ENCODE measurements at regions not wholly inside any gene's neighbourhood (a gene's known extent, or its start where the extent isn't known, plus 50 kb on each side); places are given as distances from the start of the nearest gene placed in this dataset.
"Not testable (repeated sequence)": the region's sequence is repeated elsewhere in the genome, so short reads cannot be mapped to it uniquely, and the experiment has no call there.

DNA sequence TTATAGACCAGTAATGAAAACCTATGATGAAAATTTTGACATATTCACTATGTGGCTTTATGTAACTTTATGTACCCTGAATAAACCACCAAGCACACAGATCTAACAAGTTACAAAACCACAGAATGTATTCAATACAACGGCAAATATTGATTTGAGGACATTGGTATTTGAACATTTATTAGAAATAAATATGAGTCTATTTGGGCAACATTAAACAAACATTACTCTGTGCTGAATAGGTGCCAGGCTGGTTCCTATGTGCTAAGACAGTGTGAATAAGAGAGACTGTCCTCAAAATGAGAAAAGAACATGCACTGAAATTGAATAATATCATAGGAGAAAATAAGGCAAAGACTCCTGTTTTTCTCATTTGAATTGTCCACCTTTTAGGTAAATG lies 1341.2 kb downstream of the PLA2G4A start:
- Histone ChIP-seq H3K79me2 (ENCODE audit: low read length) (no peaks in the 10 kb centered on the region), H3K27ac (ENCODE audit: low read length) (no peak overlapping the region), H3K4me3 (ENCODE audit: low read length) (no peak overlapping the region), H3K4me2 (ENCODE audit: low read depth, low read length) (no peak overlapping the region), H4K20me1 (ENCODE audit: insufficient read depth, low read length) (no peaks in the 10 kb centered on the region), H3K9ac (ENCODE audit: low read length) (no peak overlapping the region), H3K36me3 (replicated peaks; ENCODE audit: insufficient read depth, low read length) (no peaks in the 10 kb centered on the region), H3K9me3 (replicated peaks; ENCODE audit: insufficient read depth, low read length) (no peaks in the 10 kb centered on the region), H3F3A (ENCODE audit: insufficient read depth, low read length) (no peaks in the 10 kb centered on the region), H2AFZ (ENCODE audit: low read length) (no peak overlapping the region), H3K9me2 (replicated peaks; ENCODE audit: insufficient read depth, low read length) (no peaks in the 10 kb centered on the region), H3K4me1 (ENCODE audit: low read length) (no peaks in the 10 kb centered on the region), H3K27me3 (replicated peaks; ENCODE audit: insufficient read depth, low read length) (no peaks in the 10 kb centered on the region)
- DNase-seq: no peak
- TF ChIP-seq EZH2phosphoT487 (IDR thresholded peaks at IDR 0.05; ENCODE audit: low read length): no peak
- no peak for TF ChIP-seq EZH2 (optimal IDR thresholded peaks at IDR 0.05; ENCODE audit: low read depth, low read length)
- TF ChIP-seq, protein P1, sequence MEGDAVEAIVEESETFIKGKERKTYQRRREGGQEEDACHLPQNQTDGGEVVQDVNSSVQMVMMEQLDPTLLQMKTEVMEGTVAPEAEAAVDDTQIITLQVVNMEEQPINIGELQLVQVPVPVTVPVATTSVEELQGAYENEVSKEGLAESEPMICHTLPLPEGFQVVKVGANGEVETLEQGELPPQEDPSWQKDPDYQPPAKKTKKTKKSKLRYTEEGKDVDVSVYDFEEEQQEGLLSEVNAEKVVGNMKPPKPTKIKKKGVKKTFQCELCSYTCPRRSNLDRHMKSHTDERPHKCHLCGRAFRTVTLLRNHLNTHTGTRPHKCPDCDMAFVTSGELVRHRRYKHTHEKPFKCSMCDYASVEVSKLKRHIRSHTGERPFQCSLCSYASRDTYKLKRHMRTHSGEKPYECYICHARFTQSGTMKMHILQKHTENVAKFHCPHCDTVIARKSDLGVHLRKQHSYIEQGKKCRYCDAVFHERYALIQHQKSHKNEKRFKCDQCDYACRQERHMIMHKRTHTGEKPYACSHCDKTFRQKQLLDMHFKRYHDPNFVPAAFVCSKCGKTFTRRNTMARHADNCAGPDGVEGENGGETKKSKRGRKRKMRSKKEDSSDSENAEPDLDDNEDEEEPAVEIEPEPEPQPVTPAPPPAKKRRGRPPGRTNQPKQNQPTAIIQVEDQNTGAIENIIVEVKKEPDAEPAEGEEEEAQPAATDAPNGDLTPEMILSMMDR (IDR thresholded peaks at IDR 0.05; ENCODE audit: low read length): no peak

DNA sequence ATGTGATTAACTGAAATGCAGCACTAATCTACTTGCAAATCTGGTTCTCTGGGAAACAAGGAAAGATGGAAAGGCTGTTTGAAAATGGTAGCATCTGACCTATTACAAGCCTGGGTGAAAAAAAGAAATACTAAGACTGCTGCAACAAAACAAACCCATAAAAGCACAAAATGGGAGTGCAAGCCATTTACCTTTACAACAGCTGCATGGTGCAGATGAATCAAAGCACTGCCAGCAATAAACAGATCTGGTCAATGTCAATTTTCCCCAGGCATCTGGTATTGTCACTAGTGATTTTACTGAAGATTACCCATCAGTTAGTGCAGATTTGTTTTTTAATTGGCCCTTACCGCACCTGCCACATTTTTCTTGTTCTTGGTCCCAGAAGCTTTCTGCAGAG lies 1341.7 kb downstream of the PLA2G4A start:
- DNase-seq: no peak
- TF ChIP-seq EZH2phosphoT487 (IDR thresholded peaks at IDR 0.05; ENCODE audit: low read length): no peak
- TF ChIP-seq EZH2 (optimal IDR thresholded peaks at IDR 0.05; ENCODE audit: low read depth, low read length): no peak
- TF ChIP-seq, protein P1 (IDR thresholded peaks at IDR 0.05; ENCODE audit: low read length): no peak
- H3K27me3 ChIP-seq (replicated peaks; ENCODE audit: insufficient read depth, low read length): no peaks in the 10 kb centered on the region
- no peaks in the 10 kb centered on the region for H4K20me1 ChIP-seq (ENCODE audit: insufficient read depth, low read length)
- H3K4me2 ChIP-seq (ENCODE audit: low read depth, low read length): no peak overlapping the region
- no peak overlapping the region for H3K9ac ChIP-seq (ENCODE audit: low read length)
- H2AFZ ChIP-seq (ENCODE audit: low read length): no peak overlapping the region
- no peaks in the 10 kb centered on the region for H3K79me2 ChIP-seq (ENCODE audit: low read length)
- H3K27ac ChIP-seq (ENCODE audit: low read length): no peak overlapping the region
- H3F3A ChIP-seq (ENCODE audit: insufficient read depth, low read length): no peaks in the 10 kb centered on the region
- H3K4me3 ChIP-seq (ENCODE audit: low read length): no peak overlapping the region
- H3K9me2 ChIP-seq (replicated peaks; ENCODE audit: insufficient read depth, low read length): no peaks in the 10 kb centered on the region
- no peaks in the 10 kb centered on the region for H3K9me3 ChIP-seq (replicated peaks; ENCODE audit: insufficient read depth, low read length)
- no peaks in the 10 kb centered on the region for H3K4me1 ChIP-seq (ENCODE audit: low read length)
- no peaks in the 10 kb centered on the region for H3K36me3 ChIP-seq (replicated peaks; ENCODE audit: insufficient read depth, low read length)

DNA sequence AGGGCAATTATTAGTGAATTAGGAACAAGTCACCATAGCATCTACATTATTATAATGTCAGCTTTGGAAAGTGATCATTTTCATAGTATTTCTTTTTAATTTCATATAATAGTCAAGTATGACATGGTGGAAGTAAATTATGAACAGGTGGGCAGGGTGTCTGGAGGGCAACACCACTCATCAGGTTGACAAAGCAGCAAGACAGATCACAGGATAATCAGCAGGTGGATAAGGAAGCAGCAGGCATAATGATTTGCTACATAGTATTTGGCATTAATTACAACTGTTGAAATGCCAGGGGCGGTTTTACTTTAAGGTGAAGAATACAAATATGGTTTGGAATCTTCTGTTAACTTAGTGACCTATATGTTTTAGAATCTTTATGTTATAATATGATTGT lies 1342.2 kb downstream of the PLA2G4A start:
- Histone ChIP-seq H3K9ac (ENCODE audit: low read length) (no peak overlapping the region), H3K4me2 (ENCODE audit: low read depth, low read length) (no peak overlapping the region), H3K4me1 (ENCODE audit: low read length) (no peaks in the 10 kb centered on the region), H3K27ac (ENCODE audit: low read length) (no peak overlapping the region), H2AFZ (ENCODE audit: low read length) (no peak overlapping the region), H3K9me3 (replicated peaks; ENCODE audit: insufficient read depth, low read length) (no peaks in the 10 kb centered on the region), H4K20me1 (ENCODE audit: insufficient read depth, low read length) (no peaks in the 10 kb centered on the region), H3K27me3 (replicated peaks; ENCODE audit: insufficient read depth, low read length) (no peaks in the 10 kb centered on the region), H3K4me3 (ENCODE audit: low read length) (no peak overlapping the region), H3F3A (ENCODE audit: insufficient read depth, low read length) (no peaks in the 10 kb centered on the region), H3K36me3 (replicated peaks; ENCODE audit: insufficient read depth, low read length) (no peaks in the 10 kb centered on the region), H3K79me2 (ENCODE audit: low read length) (no peaks in the 10 kb centered on the region), H3K9me2 (replicated peaks; ENCODE audit: insufficient read depth, low read length) (no peaks in the 10 kb centered on the region)
- DNase-seq: no peak
- TF ChIP-seq, protein P1 (IDR thresholded peaks at IDR 0.05; ENCODE audit: low read length): no peak

DNA sequence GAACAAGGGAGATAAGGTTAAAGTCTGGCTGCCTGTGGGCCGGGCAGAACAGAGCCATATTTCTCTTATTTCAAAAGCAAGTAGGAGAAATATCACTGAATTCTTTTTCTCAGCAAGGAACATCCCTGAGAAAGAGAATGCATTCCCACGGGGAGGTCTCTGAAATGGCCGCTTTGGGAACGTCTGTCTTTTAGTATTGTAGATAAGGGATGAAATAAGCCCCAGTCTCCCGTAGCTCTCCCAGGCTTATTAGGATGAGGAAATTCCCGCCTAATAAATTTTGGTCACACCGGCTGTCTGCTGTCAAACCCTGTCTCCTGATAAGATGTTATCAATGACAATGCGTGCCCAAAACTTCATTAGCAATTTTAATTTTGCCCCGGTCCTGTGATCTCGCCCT lies 1353.3 kb downstream of the PLA2G4A start:
- H2AFZ ChIP-seq (ENCODE audit: low read length); H3K27me3 ChIP-seq (replicated peaks; ENCODE audit: insufficient read depth, low read length); H3K9ac ChIP-seq (ENCODE audit: low read length); H3K4me3 ChIP-seq (ENCODE audit: low read length); H3K4me1 ChIP-seq (ENCODE audit: low read length); H3K4me2 ChIP-seq (ENCODE audit: low read depth, low read length); H3K9me3 ChIP-seq (replicated peaks; ENCODE audit: insufficient read depth, low read length); DNase-seq; H3K9me2 ChIP-seq (replicated peaks; ENCODE audit: insufficient read depth, low read length); H4K20me1 ChIP-seq (ENCODE audit: insufficient read depth, low read length); H3K36me3 ChIP-seq (replicated peaks; ENCODE audit: insufficient read depth, low read length); H3K79me2 ChIP-seq (ENCODE audit: low read length); H3K27ac ChIP-seq (ENCODE audit: low read length); H3F3A ChIP-seq (ENCODE audit: insufficient read depth, low read length): not testable (repeated sequence)

Data from MM.1S (cell line).